ENCODE measurements at regions not wholly inside any gene's neighbourhood (a gene's known extent, or its start where the extent isn't known, plus 50 kb on each side); places are given as distances from the start of the nearest gene placed in this dataset.
A peak's percentile ranks its signal among the peaks of the same experiment; 100 is the strongest.

DNA sequence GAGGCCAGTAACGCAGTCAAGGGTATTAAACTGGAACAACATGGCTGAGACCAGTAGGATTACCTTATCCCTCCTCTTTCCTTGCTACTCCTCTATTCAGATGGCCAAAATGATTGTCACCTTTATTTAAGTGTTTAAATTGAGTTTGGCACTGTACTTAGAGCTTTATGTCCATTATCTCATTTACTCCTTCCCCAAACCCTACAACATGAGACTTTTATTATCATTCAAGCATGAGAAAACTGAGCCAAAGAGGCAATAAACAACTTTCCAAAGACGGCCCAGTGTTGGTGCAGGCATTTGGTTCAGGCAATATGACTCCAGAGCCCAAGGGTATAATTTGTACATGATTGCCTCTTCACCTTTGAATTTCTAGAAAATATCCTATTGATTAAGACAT, 370.9 kb upstream of the KITLG start:
- H3K27me3 Mint-ChIP-seq (ENCODE audit: low read depth) = no peaks in the 10 kb centered on the region
- no peak overlapping the region for H3K4me3 Mint-ChIP-seq
- H3K9me3 Mint-ChIP-seq = peaks cover 4% of the 10 kb centered on the region
- peak overlapping the region in 1 of 3 experiments; percentile 71 for H3K27ac Mint-ChIP-seq
- H3K4me1 Mint-ChIP-seq = peaks cover 10% of the 10 kb centered on the region
- no peak for TF ChIP-seq CTCF (IDR thresholded peaks at IDR 0.05; ENCODE audit: unreplicated experiment in 3 of 3)
- H3K36me3 Mint-ChIP-seq (ENCODE audit: low read depth) = no peaks in the 10 kb centered on the region

DNA sequence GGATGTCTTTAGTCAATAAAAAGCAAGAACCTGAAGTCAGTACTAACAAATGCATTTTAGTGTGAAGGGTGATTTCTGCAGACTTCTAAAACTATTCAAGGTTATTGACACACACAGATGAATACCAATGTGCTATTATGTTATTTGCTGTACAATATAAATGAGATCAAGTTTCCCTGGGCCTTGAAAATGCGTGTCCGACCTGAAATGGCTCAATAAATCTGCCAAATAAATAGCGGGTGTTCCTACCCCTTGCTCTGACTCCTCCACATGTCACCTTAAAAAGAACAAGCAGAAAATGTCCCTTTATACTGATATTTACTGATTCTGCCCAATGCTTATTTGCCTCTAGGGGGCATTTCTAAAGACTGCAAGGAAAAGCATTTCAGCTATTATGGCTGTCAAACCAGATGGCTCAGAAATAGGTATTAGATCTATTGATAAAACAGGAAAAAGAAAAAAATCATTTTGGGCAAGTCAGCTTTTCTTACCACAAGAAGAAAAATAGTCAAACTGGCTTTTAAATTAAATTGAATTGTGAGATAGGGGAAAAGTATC, 367.3 kb upstream of the KITLG start:
- Mint-ChIP-seq H3K36me3 (ENCODE audit: low read depth) (no peaks in the 10 kb centered on the region), H3K4me1 (peaks cover 11% of the 10 kb centered on the region), H3K9me3 (peaks cover 4% of the 10 kb centered on the region), H3K27ac (no peak overlapping the region), H3K27me3 (ENCODE audit: low read depth) (no peaks in the 10 kb centered on the region), H3K4me3 (no peak overlapping the region)
- TF ChIP-seq CTCF (IDR thresholded peaks at IDR 0.05; ENCODE audit: unreplicated experiment in 3 of 3) = no peak

GRCh38 chr12:88946372-88946997, 366.2 kb upstream of the KITLG start:
- Mint-ChIP-seq H3K36me3 (ENCODE audit: low read depth) (no peaks in the 10 kb centered on the region), H3K27me3 (ENCODE audit: low read depth) (no peaks in the 10 kb centered on the region), H3K4me3 (no peak overlapping the region), H3K9me3 (peaks cover 5% of the 10 kb centered on the region), H3K27ac (peak overlapping the region in 1 of 3 experiments; percentile 31), H3K4me1 (peaks cover 11% of the 10 kb centered on the region)
- no peak for TF ChIP-seq CTCF (IDR thresholded peaks at IDR 0.05; ENCODE audit: unreplicated experiment in 3 of 3)

DNA sequence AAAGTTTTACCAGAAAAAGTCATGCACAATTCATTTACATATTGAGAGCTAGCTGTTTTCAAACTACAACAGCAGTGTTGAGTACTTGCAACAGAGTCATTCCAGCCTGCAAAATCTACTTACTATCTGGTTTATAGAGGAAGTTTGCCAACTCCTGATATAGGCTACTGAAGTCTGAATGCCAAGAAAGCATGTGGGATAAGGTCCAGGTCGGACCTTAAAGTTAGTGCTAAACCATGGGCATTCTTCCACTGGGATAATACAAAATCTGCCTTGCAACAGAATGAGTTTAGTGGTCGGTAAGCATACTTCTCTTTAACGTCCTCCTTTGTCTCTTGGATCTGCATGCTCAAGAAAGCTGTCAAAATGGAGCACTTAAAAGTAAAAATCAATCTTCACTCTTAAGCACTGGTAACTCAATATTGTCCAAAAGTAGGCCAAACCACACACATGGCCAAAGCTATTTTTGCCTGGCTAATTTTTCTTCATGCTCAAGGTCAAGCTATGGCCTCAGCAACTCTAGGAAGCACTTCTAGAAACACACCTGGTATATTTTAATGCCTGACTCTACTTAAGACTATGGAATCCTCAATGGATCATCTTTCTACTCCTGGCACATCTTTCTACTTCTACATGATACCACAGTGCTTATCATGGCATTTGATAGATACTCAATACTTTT, 364.9 kb upstream of the KITLG start:
- H3K9me3 Mint-ChIP-seq = peaks cover 12% of the 10 kb centered on the region

DNA sequence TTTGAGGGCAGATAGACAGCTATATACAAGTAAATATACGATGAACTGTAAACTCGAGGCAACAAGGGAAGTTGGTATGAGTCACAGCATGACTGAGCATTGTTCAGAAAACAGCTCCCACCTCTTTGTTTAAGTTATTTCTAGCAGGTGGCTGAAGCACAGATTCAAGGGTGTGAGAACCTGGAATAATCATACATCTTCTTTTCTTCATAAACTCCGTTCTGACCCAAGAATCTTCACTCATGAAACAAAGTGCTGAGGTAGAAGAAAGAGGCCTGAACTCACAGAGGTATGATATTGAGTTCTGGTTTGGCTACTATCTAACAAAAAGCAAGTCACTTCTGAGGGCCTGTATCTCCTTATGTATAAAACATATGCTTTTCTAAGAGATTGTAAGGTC, 364.1 kb upstream of the KITLG start:
- no peak overlapping the region for H3K4me3 Mint-ChIP-seq
- H3K27me3 Mint-ChIP-seq (ENCODE audit: low read depth) = no peaks in the 10 kb centered on the region
- H3K36me3 Mint-ChIP-seq (ENCODE audit: low read depth) = no peaks in the 10 kb centered on the region
- H3K9me3 Mint-ChIP-seq = peaks cover 11% of the 10 kb centered on the region
- H3K4me1 Mint-ChIP-seq = peaks cover 11% of the 10 kb centered on the region
- no peak for TF ChIP-seq CTCF (IDR thresholded peaks at IDR 0.05; ENCODE audit: unreplicated experiment in 3 of 3)
- H3K27ac Mint-ChIP-seq = no peak overlapping the region

More for the DNA sequence above, 364.9 kb upstream of the KITLG start:
- no peak for TF ChIP-seq CTCF (IDR thresholded peaks at IDR 0.05; ENCODE audit: unreplicated experiment in 3 of 3)
- Mint-ChIP-seq H3K36me3 (ENCODE audit: low read depth) (no peaks in the 10 kb centered on the region), H3K4me1 (peaks cover 11% of the 10 kb centered on the region), H3K27me3 (ENCODE audit: low read depth) (no peaks in the 10 kb centered on the region), H3K27ac (no peak overlapping the region), H3K4me3 (no peak overlapping the region)
